Sigmoid colon (tissue), 6 donors: ENCODE measurements at regions not wholly inside any gene's neighbourhood (a gene's known extent, or its start where the extent isn't known, plus 50 kb on each side); places are given as distances from the start of the nearest gene placed in this dataset.

Source experiments
- DNase-seq: peaks from one replicate; pipeline ENCODE4 v3.0.0-alpha.2; 2019
- H3K27ac ChIP-seq, 4 donors: fragments of 200-600 bp; sonication (generic); one replicate each; pipeline ENCODE4 v1.5.1; 2016 to 2019; ENCODE audit warnings: mild to moderate bottlenecking in 1 of 4
- H3K27me3 ChIP-seq, 3 donors: fragments of 200-600 bp; sonication (generic); one replicate each; pipeline ENCODE4 v1.5.1; 2019; ENCODE audit warnings: mild to moderate bottlenecking in 1 of 3
- H3K36me3 ChIP-seq, 4 donors: fragments of 200-600 bp; sonication (generic); one replicate each; pipeline ENCODE4 v1.5.1; 2016 to 2019
- H3K4me1 ChIP-seq, 4 donors: fragments of 200-600 bp; sonication (generic); one replicate each; pipeline ENCODE4 v1.5.1; 2017 to 2019
- H3K4me3 ChIP-seq, 4 donors: fragments of 200-600 bp; sonication (generic); one replicate each; pipeline ENCODE4 v1.5.1; 2017 to 2019; ENCODE audit warnings: mild to moderate bottlenecking in 2 of 4, moderate library complexity in 1 of 4
- H3K9me3 ChIP-seq, 4 donors: fragments of 200-600 bp in 3 of 4; sonication (generic) in 3 of 4; one replicate each; pipeline versions ENCODE4 v1.5.1 to v1.6.1; 2013 to 2019
- EP300 ChIP-seq, 4 donors: sonication (generic); formaldehyde crosslinking; IDR thresholded peaks; one replicate each; pipeline ENCODE4 v1.6.1; 2017; ENCODE audit warnings: antibody characterized with exemption in 4 of 4
- POLR2A ChIP-seq, 2 donors: fragments of 450-650 bp; IDR thresholded peaks; one replicate each; pipeline ENCODE4 v1.6.1; 2016; ENCODE audit warnings: antibody characterized with exemption in 2 of 2, mild to moderate bottlenecking in 2 of 2, moderate library complexity in 2 of 2
- POLR2AphosphoS5 ChIP-seq, 4 donors: sonication (generic); formaldehyde crosslinking; IDR thresholded peaks; one replicate each; pipeline ENCODE4 v1.6.1; 2017; ENCODE audit warnings: antibody characterized with exemption in 4 of 4
- WGBS, 2 donors: extraction: QIAGEN DNeasy Blood & Tissue Kit; methylation state at CpG; one replicate each; pipeline ENCODE4 v1.1.7; 2013; 5-methylcytosine and 5-hydroxymethylcytosine counted together
- intact Hi-C: fragments of 100-400 bp; cut with DNase I; formaldehyde crosslinking; loops from one replicate; pipeline ENCODE4 v1.15.1; 2023
- TF ChIP-seq, protein P1 (sequence below), 4 experiments: fragments of 450-650 bp in 3 of 4; fragments of 200-600 bp in 1 of 4; IDR thresholded peaks; one replicate each; pipeline ENCODE4 v1.5.1; 2016 to 2019; ENCODE audit warnings: antibody characterized with exemption in 4 of 4, mild to moderate bottlenecking in 3 of 4, moderate library complexity in 2 of 4
- donor health status: healthy with polysubstance abuse.
- donor health status: healthy.

- Histone ChIP-seq H3K4me1 (no peaks in the 10 kb centered on the region), H3K36me3 (no peaks in the 10 kb centered on the region), H3K9me3 (no peaks in the 10 kb centered on the region), H3K27ac (no peak overlapping the region), H3K4me3 (no peak overlapping the region), H3K27me3 (no peaks in the 10 kb centered on the region)
- no peak for DNase-seq
- 56 to 73% methylated on average over 2 of the region's 2 CpGs for WGBS, 2 donors
- intact Hi-C loops: no loop called here
- TF ChIP-seq EP300 (IDR thresholded peaks at IDR 0.05) (no peak), POLR2A (IDR thresholded peaks at IDR 0.05) (no peak), POLR2AphosphoS5 (IDR thresholded peaks at IDR 0.05) (no peak)
- TF ChIP-seq, protein P1, sequence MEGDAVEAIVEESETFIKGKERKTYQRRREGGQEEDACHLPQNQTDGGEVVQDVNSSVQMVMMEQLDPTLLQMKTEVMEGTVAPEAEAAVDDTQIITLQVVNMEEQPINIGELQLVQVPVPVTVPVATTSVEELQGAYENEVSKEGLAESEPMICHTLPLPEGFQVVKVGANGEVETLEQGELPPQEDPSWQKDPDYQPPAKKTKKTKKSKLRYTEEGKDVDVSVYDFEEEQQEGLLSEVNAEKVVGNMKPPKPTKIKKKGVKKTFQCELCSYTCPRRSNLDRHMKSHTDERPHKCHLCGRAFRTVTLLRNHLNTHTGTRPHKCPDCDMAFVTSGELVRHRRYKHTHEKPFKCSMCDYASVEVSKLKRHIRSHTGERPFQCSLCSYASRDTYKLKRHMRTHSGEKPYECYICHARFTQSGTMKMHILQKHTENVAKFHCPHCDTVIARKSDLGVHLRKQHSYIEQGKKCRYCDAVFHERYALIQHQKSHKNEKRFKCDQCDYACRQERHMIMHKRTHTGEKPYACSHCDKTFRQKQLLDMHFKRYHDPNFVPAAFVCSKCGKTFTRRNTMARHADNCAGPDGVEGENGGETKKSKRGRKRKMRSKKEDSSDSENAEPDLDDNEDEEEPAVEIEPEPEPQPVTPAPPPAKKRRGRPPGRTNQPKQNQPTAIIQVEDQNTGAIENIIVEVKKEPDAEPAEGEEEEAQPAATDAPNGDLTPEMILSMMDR (IDR thresholded peaks at IDR 0.05): no peak
Observed at GRCh38 chr6:21905531-21905930, 312.0 kb downstream of the SOX4 start.

DNA sequence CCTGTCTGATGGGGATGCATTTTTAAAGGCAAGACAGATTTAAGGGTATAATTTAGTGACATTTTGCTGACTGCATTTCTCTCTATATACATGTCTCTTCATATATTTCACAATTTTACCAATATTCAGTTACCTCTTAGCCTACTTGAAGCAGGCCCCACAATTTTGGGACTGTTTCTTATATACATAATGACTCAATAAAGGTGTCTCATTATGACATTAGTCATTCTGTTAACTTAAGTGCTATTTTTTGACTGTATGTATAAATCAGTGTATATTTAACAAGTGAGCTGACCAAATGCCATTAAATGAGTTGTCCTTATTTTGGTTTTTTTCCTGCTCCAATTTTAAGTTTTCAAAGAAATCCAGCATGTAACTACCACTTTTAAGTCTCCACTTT lies 313.3 kb downstream of the SOX4 start:
- Histone ChIP-seq H3K27me3 (no peaks in the 10 kb centered on the region), H3K4me3 (no peak overlapping the region), H3K4me1 (no peaks in the 10 kb centered on the region), H3K27ac (no peak overlapping the region), H3K36me3 (no peaks in the 10 kb centered on the region), H3K9me3 (no peaks in the 10 kb centered on the region)
- TF ChIP-seq POLR2AphosphoS5 (IDR thresholded peaks at IDR 0.05) (no peak), POLR2A (IDR thresholded peaks at IDR 0.05) (no peak)
- TF ChIP-seq, protein P1 (IDR thresholded peaks at IDR 0.05): no peak
- no peak for DNase-seq
- intact Hi-C loops: no loop called here

DNA sequence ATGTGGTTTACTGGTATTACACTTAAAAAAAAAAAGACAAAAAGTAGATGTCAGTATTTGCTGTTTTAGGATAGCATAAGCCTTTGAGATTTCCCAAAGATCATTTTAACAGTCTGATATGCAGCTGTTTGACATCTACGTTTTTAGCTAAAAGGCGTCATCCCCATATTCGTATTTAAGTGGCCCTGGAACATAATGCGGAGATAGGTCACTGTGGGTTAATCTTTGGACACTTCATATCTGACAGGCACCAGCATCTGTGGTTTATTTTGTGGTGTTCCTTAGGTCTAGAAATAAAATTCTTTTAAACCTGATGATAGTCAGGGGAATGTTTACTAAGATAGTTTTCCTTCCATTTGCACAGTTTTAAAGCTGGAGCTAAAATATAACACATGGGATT lies 313.7 kb downstream of the SOX4 start:
- 86 to 93% methylated on average over 4 of the region's 4 CpGs for WGBS, 2 donors
- Histone ChIP-seq H3K36me3 (no peaks in the 10 kb centered on the region), H3K27ac (no peak overlapping the region), H3K27me3 (no peaks in the 10 kb centered on the region), H3K4me1 (no peaks in the 10 kb centered on the region), H3K4me3 (no peak overlapping the region), H3K9me3 (no peaks in the 10 kb centered on the region)
- DNase-seq: no peak
- intact Hi-C loops: no loop called here
- TF ChIP-seq, protein P1 (IDR thresholded peaks at IDR 0.05): no peak
- no peak for TF ChIP-seq EP300 (IDR thresholded peaks at IDR 0.05)
- no peak for TF ChIP-seq POLR2A (IDR thresholded peaks at IDR 0.05)
- TF ChIP-seq POLR2AphosphoS5 (IDR thresholded peaks at IDR 0.05): no peak

- Histone ChIP-seq H3K4me1 (no peaks in the 10 kb centered on the region), H3K27me3 (no peaks in the 10 kb centered on the region), H3K36me3 (no peaks in the 10 kb centered on the region), H3K9me3 (no peaks in the 10 kb centered on the region), H3K4me3 (no peak overlapping the region), H3K27ac (no peak overlapping the region)
- no peak for DNase-seq
- intact Hi-C loops: no loop called here
- TF ChIP-seq POLR2A (IDR thresholded peaks at IDR 0.05): no peak
- TF ChIP-seq, protein P1 (IDR thresholded peaks at IDR 0.05): no peak
- no peak for TF ChIP-seq POLR2AphosphoS5 (IDR thresholded peaks at IDR 0.05)
- TF ChIP-seq EP300 (IDR thresholded peaks at IDR 0.05): no peak
- WGBS, 2 donors: 85 to 90% methylated on average over 5 of the region's 5 CpGs
Observed at GRCh38 chr6:21908161-21908848, 314.8 kb downstream of the SOX4 start.

- intact Hi-C loops: no loop called here
- H3K27ac ChIP-seq: no peak overlapping the region
- peaks cover 0 to 5% (median 0%) of the 10 kb centered on the region in 4 donors for H3K4me1 ChIP-seq
- no peaks in the 10 kb centered on the region for H3K27me3 ChIP-seq
- H3K9me3 ChIP-seq: no peaks in the 10 kb centered on the region
- DNase-seq: no peak
- H3K36me3 ChIP-seq: no peaks in the 10 kb centered on the region
- 32 to 74% methylated on average over 4 of the region's 4 CpGs for WGBS, 2 donors
- H3K4me3 ChIP-seq: no peak overlapping the region
- TF ChIP-seq, protein P1 (IDR thresholded peaks at IDR 0.05): no peak
- TF ChIP-seq POLR2AphosphoS5 (IDR thresholded peaks at IDR 0.05) (no peak), POLR2A (IDR thresholded peaks at IDR 0.05) (no peak), EP300 (IDR thresholded peaks at IDR 0.05) (no peak)
Observed at GRCh38 chr6:21909321-21909720, 315.8 kb downstream of the SOX4 start.
